ENCODE measurements at regions not wholly inside any gene's neighbourhood (a gene's known extent, or its start where the extent isn't known, plus 50 kb on each side); places are given as distances from the start of the nearest gene placed in this dataset.

DNA sequence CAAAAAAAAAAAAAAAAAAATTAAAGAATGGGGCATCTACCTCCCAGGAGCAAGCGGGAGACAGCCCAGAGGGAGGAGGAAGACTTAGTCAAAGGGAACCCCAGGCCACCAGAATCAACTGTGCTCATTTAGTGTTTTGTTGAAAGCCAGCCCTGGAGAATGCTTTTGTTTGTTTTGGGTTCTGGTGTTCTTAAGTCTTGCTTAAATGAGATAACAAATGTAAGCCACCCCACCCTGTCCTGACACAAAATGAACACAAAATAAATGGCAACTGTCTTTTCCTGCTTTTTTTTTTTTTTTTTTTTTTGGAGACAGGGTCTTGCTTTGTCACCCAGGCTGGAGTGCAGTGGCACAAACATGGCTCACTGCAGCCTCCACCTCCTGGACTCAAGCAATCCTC lies 165.0 kb upstream of the JARID2 start:
- H3K27me3 ChIP-seq (replicated peaks; ENCODE audit: insufficient read depth, low read length) = no peaks in the 10 kb centered on the region
- H3K4me3 ChIP-seq (ENCODE audit: low read length) = no peak overlapping the region
- no peaks in the 10 kb centered on the region for H3F3A ChIP-seq (ENCODE audit: insufficient read depth, low read length)
- no peaks in the 10 kb centered on the region for H3K36me3 ChIP-seq (replicated peaks; ENCODE audit: insufficient read depth, low read length)
- H3K79me2 ChIP-seq (ENCODE audit: low read length) = no peaks in the 10 kb centered on the region
- no peaks in the 10 kb centered on the region for H3K9me3 ChIP-seq (replicated peaks; ENCODE audit: insufficient read depth, low read length)
- DNase-seq = no peak
- no peak overlapping the region for H3K27ac ChIP-seq (ENCODE audit: low read length)
- H2AFZ ChIP-seq (ENCODE audit: low read length) = no peak overlapping the region
- TF ChIP-seq CTCF (IDR thresholded peaks at IDR 0.05; ENCODE audit: low read length) (no peak), EZH2 (optimal IDR thresholded peaks at IDR 0.05; ENCODE audit: low read depth, low read length) (no peak), EZH2phosphoT487 (IDR thresholded peaks at IDR 0.05; ENCODE audit: low read length) (no peak)
- no peaks in the 10 kb centered on the region for H3K9me2 ChIP-seq (replicated peaks; ENCODE audit: insufficient read depth, low read length)
- H3K4me2 ChIP-seq (ENCODE audit: low read depth, low read length) = no peak overlapping the region
- no peaks in the 10 kb centered on the region for H4K20me1 ChIP-seq (ENCODE audit: insufficient read depth, low read length)
- no peak overlapping the region for H3K9ac ChIP-seq (ENCODE audit: low read length)
- no peaks in the 10 kb centered on the region for H3K4me1 ChIP-seq (ENCODE audit: low read length)

GRCh38 chr6:15081447-15081846 lies 164.4 kb upstream of the JARID2 start:
- Histone ChIP-seq H3K4me2 (ENCODE audit: low read depth, low read length) (no peak overlapping the region), H3K9me2 (replicated peaks; ENCODE audit: insufficient read depth, low read length) (no peaks in the 10 kb centered on the region), H3K36me3 (replicated peaks; ENCODE audit: insufficient read depth, low read length) (no peaks in the 10 kb centered on the region), H3F3A (ENCODE audit: insufficient read depth, low read length) (no peaks in the 10 kb centered on the region), H3K9ac (ENCODE audit: low read length) (no peak overlapping the region), H3K27me3 (replicated peaks; ENCODE audit: insufficient read depth, low read length) (no peaks in the 10 kb centered on the region), H3K4me1 (ENCODE audit: low read length) (no peaks in the 10 kb centered on the region), H3K27ac (ENCODE audit: low read length) (no peak overlapping the region), H4K20me1 (ENCODE audit: insufficient read depth, low read length) (no peaks in the 10 kb centered on the region), H2AFZ (ENCODE audit: low read length) (no peak overlapping the region), H3K9me3 (replicated peaks; ENCODE audit: insufficient read depth, low read length) (no peaks in the 10 kb centered on the region), H3K79me2 (ENCODE audit: low read length) (no peaks in the 10 kb centered on the region), H3K4me3 (ENCODE audit: low read length) (no peak overlapping the region)
- no peak for DNase-seq
- TF ChIP-seq CTCF (IDR thresholded peaks at IDR 0.05; ENCODE audit: low read length) (no peak), EZH2 (optimal IDR thresholded peaks at IDR 0.05; ENCODE audit: low read depth, low read length) (no peak), EZH2phosphoT487 (IDR thresholded peaks at IDR 0.05; ENCODE audit: low read length) (no peak)

GRCh38 chr6:15082708-15083107 lies 163.2 kb upstream of the JARID2 start:
- Histone ChIP-seq H3K9ac (ENCODE audit: low read length) (no peak overlapping the region), H3F3A (ENCODE audit: insufficient read depth, low read length) (no peaks in the 10 kb centered on the region), H4K20me1 (ENCODE audit: insufficient read depth, low read length) (no peaks in the 10 kb centered on the region), H3K4me3 (ENCODE audit: low read length) (no peak overlapping the region), H3K27me3 (replicated peaks; ENCODE audit: insufficient read depth, low read length) (no peaks in the 10 kb centered on the region), H3K79me2 (ENCODE audit: low read length) (no peaks in the 10 kb centered on the region), H3K9me2 (replicated peaks; ENCODE audit: insufficient read depth, low read length) (no peaks in the 10 kb centered on the region), H2AFZ (ENCODE audit: low read length) (no peak overlapping the region), H3K4me1 (ENCODE audit: low read length) (no peaks in the 10 kb centered on the region), H3K4me2 (ENCODE audit: low read depth, low read length) (no peak overlapping the region), H3K27ac (ENCODE audit: low read length) (no peak overlapping the region), H3K9me3 (replicated peaks; ENCODE audit: insufficient read depth, low read length) (no peaks in the 10 kb centered on the region), H3K36me3 (replicated peaks; ENCODE audit: insufficient read depth, low read length) (no peaks in the 10 kb centered on the region)
- no peak for TF ChIP-seq EZH2phosphoT487 (IDR thresholded peaks at IDR 0.05; ENCODE audit: low read length)
- TF ChIP-seq CTCF (IDR thresholded peaks at IDR 0.05; ENCODE audit: low read length) = no peak
- TF ChIP-seq EZH2 (optimal IDR thresholded peaks at IDR 0.05; ENCODE audit: low read depth, low read length) = no peak
- no peak for DNase-seq

All from MM.1S (cell line).